B cell (primary cell): ENCODE measurements at regions not wholly inside any gene's neighbourhood (a gene's known extent, or its start where the extent isn't known, plus 50 kb on each side); places are given as distances from the start of the nearest gene placed in this dataset.

Experiments
- ATAC-seq: fragments of 200-7000 bp; cut with Tn5 transposase; one replicate; pipeline ENCODE4 v1.10.0; 2021; ENCODE audit warnings: low read depth, mild to moderate bottlenecking, moderate number of reproducible peaks, moderate library complexity
- CTCF ChIA-PET: fragments of 350-600 bp; sonication (Branson Sonifier 250); formaldehyde crosslinking; loops from one replicate; lab custom pipeline; 2021; ENCODE audit warnings: antibody characterized with exemption, inconsistent platforms; lab: Charles Lee
- POLR2A ChIA-PET: fragments of 350-600 bp; sonication (Branson Sonifier 250); formaldehyde crosslinking; loops from one replicate; lab custom pipeline; 2021; ENCODE audit warnings: antibody characterized with exemption; lab: Charles Lee
- DNase-seq: peaks from one replicate; pipeline ENCODE4 v3.0.0; 2013
- H2AFZ ChIP-seq: 2 replicates; pipeline ENCODE4 v1.6.1; 2012; ENCODE audit warnings: mild to moderate bottlenecking, low read depth, low read length; ENCODE audit not compliant: insufficient read depth, poor library complexity, severe bottlenecking
- H3K27ac ChIP-seq, 2 donors: 1 replicate in 1 of 2; 2 replicates in 1 of 2; pipeline ENCODE4 v1.5.1; 2012 to 2013; ENCODE audit warnings: low read length in 2 of 2, mild to moderate bottlenecking in 2 of 2, moderate library complexity in 1 of 2
- H3K27me3 ChIP-seq, 4 experiments: fragments of 200-600 bp in 1 of 4; sonication (generic) in 1 of 4; replicated peaks in 1 of 4; 1 replicate in 2 of 4; 2 replicates in 2 of 4; pipeline versions ENCODE4 v1.6.1 to v1.7.0; 2013 to 2016; ENCODE audit warnings: low read length in 3 of 4, mild to moderate bottlenecking in 2 of 4, mixed read lengths in 1 of 4, moderate library complexity in 1 of 4; ENCODE audit not compliant: insufficient read depth in 4 of 4, control insufficient read depth in 3 of 4; ENCODE audit errors: control extremely low read depth in 1 of 4
- H3K36me3 ChIP-seq, 2 experiments: replicated peaks in 1 of 2; 1 replicate in 1 of 2; 2 replicates in 1 of 2; pipeline versions ENCODE4 v1.6.1 to v1.7.1; 2013; ENCODE audit warnings: low read length in 1 of 2; ENCODE audit not compliant: insufficient read depth in 2 of 2, control insufficient read depth in 1 of 2; ENCODE audit errors: control extremely low read depth in 1 of 2, extremely low read depth in 1 of 2
- H3K4me1 ChIP-seq, 2 donors: fragments of 200-600 bp in 1 of 2; sonication (generic) in 1 of 2; 1 replicate in 1 of 2; 2 replicates in 1 of 2; pipeline versions ENCODE4 v1.5.1 to v1.6.1; 2013 to 2017; ENCODE audit warnings: low read length in 2 of 2; ENCODE audit not compliant: control insufficient read depth in 2 of 2, insufficient read depth in 2 of 2
- H3K4me2 ChIP-seq: replicated peaks from 2 replicates; pipeline ENCODE3; 2012; ENCODE audit warnings: mild to moderate bottlenecking, low read depth, low read length; ENCODE audit not compliant: poor library complexity, severe bottlenecking
- H3K4me3 ChIP-seq, 5 experiments: fragments of 200-600 bp in 1 of 5; sonication (generic) in 1 of 5; 1 replicate in 3 of 5; 2 replicates in 2 of 5; pipeline versions ENCODE4 v1.5.1 to v1.7.0; 2011 to 2016; ENCODE audit warnings: low read length in 4 of 5, mild to moderate bottlenecking in 4 of 5, low read depth in 2 of 5, control low read depth in 1 of 5, moderate library complexity in 1 of 5; ENCODE audit not compliant: insufficient read depth in 1 of 5; ENCODE audit errors: control extremely low read depth in 1 of 5, extremely low read depth in 1 of 5
- H3K79me2 ChIP-seq: fragments of 200-600 bp; sonication (generic); one replicate; pipeline ENCODE4 v1.6.0; 2016; ENCODE audit warnings: low read length; ENCODE audit not compliant: control insufficient read depth, insufficient read depth
- H3K9ac ChIP-seq: fragments of 200-600 bp; sonication (generic); 2 replicates; pipeline ENCODE4 v1.6.1; 2017; ENCODE audit warnings: mild to moderate bottlenecking, low read length, moderate library complexity
- H3K9me3 ChIP-seq, 3 donors: one replicate each; pipeline versions ENCODE4 v1.6.1 to v1.7.1; 2013; ENCODE audit warnings: low read length in 2 of 3; ENCODE audit not compliant: control insufficient read depth in 2 of 3, insufficient read depth in 1 of 3; ENCODE audit errors: control extremely low read depth in 1 of 3
- H4K20me1 ChIP-seq: 2 replicates; pipeline ENCODE4 v1.6.0; 2012; ENCODE audit warnings: mild to moderate bottlenecking, low read length; ENCODE audit not compliant: insufficient read depth, control insufficient read depth, poor library complexity, severe bottlenecking
- H3K27ac Mint-ChIP-seq: one replicate; pipeline ENCODE4 v1.8.0; 2021; ENCODE audit warnings: mixed read lengths
- H3K27me3 Mint-ChIP-seq: one replicate; pipeline ENCODE4 v1.8.0; 2021; ENCODE audit warnings: mixed read lengths
- H3K4me1 Mint-ChIP-seq: one replicate; pipeline ENCODE4 v1.8.0; 2021; ENCODE audit warnings: mixed read lengths
- H3K4me3 Mint-ChIP-seq: one replicate; pipeline ENCODE4 v1.8.0; 2021; ENCODE audit warnings: mixed read lengths
- H3K9me3 Mint-ChIP-seq: one replicate; pipeline ENCODE4 v1.8.0; 2022; ENCODE audit warnings: mixed read lengths; ENCODE audit not compliant: insufficient read depth
- EZH2 ChIP-seq: IDR thresholded peaks from 2 replicates; pipeline ENCODE4 v1.6.1; 2012; ENCODE audit warnings: borderline replicate concordance, low read depth, mild to moderate bottlenecking, moderate library complexity, low read length; ENCODE audit not compliant: insufficient read depth, poor library complexity, severe bottlenecking
- WGBS: methylation state at CpG from one replicate; pipeline ENCODE4 v1.1.5; 2013; ENCODE audit warnings: missing lambda C conversion rate; ENCODE audit not compliant: insufficient coverage; 5-methylcytosine and 5-hydroxymethylcytosine counted together
- intact Hi-C: fragments of 100-400 bp; cut with micrococcal nuclease; formaldehyde crosslinking; loops from one replicate; pipeline ENCODE4 v1.10.0; 2022
- TF ChIP-seq, protein P1 (sequence below): fragments of 200-600 bp; IDR thresholded peaks from one replicate; pipeline ENCODE4 v1.8.0; 2022; ENCODE audit warnings: antibody characterized with exemption, mild to moderate bottlenecking

DNA sequence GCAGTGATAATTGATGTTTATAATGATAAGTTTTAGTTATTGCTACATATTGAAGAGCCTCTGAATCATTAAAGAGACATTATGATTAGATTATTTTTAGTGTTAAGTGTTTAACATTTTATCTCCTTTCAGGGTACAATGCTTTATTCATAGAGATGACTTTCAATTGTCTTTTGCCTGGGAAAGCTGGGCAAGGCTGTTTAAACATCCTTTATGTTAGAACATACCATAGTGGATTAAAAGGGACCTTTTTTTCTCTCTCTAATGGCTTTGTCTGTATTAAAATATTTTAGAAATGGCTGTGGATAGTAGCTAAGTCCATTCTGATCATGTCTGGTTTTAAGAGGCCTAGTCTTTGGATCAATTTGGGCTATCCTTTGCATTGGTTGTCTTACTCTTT is 427.5 kb upstream of the MIS18BP1 start:
- Mint-ChIP-seq H3K4me3 (no peak overlapping the region), H3K27ac (no peak overlapping the region), H3K9me3 (peaks cover 7% of the 10 kb centered on the region), H3K4me1 (no peaks in the 10 kb centered on the region), H3K27me3 (no peaks in the 10 kb centered on the region)
- Histone ChIP-seq H3K9ac (no peak overlapping the region), H2AFZ (no peak overlapping the region), H4K20me1 (no peaks in the 10 kb centered on the region), H3K79me2 (no peaks in the 10 kb centered on the region), H3K27me3 (no peaks in the 10 kb centered on the region), H3K27ac (no peak overlapping the region), H3K4me3 (no peak overlapping the region), H3K4me1 (no peaks in the 10 kb centered on the region), H3K36me3 (no peaks in the 10 kb centered on the region), H3K4me2 (no peak overlapping the region), H3K9me3 (no peaks in the 10 kb centered on the region)
- DNase-seq: no peak
- TF ChIP-seq, protein P1, sequence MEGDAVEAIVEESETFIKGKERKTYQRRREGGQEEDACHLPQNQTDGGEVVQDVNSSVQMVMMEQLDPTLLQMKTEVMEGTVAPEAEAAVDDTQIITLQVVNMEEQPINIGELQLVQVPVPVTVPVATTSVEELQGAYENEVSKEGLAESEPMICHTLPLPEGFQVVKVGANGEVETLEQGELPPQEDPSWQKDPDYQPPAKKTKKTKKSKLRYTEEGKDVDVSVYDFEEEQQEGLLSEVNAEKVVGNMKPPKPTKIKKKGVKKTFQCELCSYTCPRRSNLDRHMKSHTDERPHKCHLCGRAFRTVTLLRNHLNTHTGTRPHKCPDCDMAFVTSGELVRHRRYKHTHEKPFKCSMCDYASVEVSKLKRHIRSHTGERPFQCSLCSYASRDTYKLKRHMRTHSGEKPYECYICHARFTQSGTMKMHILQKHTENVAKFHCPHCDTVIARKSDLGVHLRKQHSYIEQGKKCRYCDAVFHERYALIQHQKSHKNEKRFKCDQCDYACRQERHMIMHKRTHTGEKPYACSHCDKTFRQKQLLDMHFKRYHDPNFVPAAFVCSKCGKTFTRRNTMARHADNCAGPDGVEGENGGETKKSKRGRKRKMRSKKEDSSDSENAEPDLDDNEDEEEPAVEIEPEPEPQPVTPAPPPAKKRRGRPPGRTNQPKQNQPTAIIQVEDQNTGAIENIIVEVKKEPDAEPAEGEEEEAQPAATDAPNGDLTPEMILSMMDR: no peak
- TF ChIP-seq EZH2: no peak
- ATAC-seq: no peak
- ChIA-PET CTCF (no interaction called here), POLR2A (no interaction called here)
- intact Hi-C loops: no loop called here

GRCh38 chr14:45679853-45680252 is 426.9 kb upstream of the MIS18BP1 start:
- H3K4me1 Mint-ChIP-seq: no peaks in the 10 kb centered on the region
- H3K4me2 ChIP-seq: no peak overlapping the region
- no CpG with 5 or more reads among the region's 1 CpG for WGBS
- H3K9me3 Mint-ChIP-seq: peaks cover 7% of the 10 kb centered on the region
- no peak overlapping the region for H3K27ac Mint-ChIP-seq
- H4K20me1 ChIP-seq: no peaks in the 10 kb centered on the region
- H3K79me2 ChIP-seq: no peaks in the 10 kb centered on the region
- ChIA-PET POLR2A (no interaction called here), CTCF (no interaction called here)
- no peaks in the 10 kb centered on the region for H3K27me3 Mint-ChIP-seq
- ATAC-seq: no peak
- no peak overlapping the region for H3K9ac ChIP-seq
- H3K4me3 ChIP-seq: no peak overlapping the region
- intact Hi-C loops: no loop called here
- no peak overlapping the region for H2AFZ ChIP-seq
- no peak for TF ChIP-seq EZH2
- TF ChIP-seq, protein P1: no peak
- no peak overlapping the region for H3K4me3 Mint-ChIP-seq
- no peak for DNase-seq
- H3K27me3 ChIP-seq: no peaks in the 10 kb centered on the region
- H3K36me3 ChIP-seq: no peaks in the 10 kb centered on the region
- H3K4me1 ChIP-seq: no peaks in the 10 kb centered on the region
- H3K27ac ChIP-seq: no peak overlapping the region
- H3K9me3 ChIP-seq: no peaks in the 10 kb centered on the region
